Breast epithelium (tissue), 4 donors: ENCODE measurements at regions not wholly inside any gene's neighbourhood (a gene's known extent, or its start where the extent isn't known, plus 50 kb on each side); places are given as distances from the start of the nearest gene placed in this dataset.

Experiments
- DNase-seq, 2 donors: peaks; one replicate each; pipeline ENCODE4 v3.0.0-alpha.2; 2019; ENCODE audit warnings: low spot score in 2 of 2
- H3K27ac ChIP-seq, 2 donors: fragments of 200-600 bp; sonication (generic) in 1 of 2; one replicate each; pipeline ENCODE4 v1.5.1; 2016 to 2019; ENCODE audit warnings: mild to moderate bottlenecking in 1 of 2
- H3K27me3 ChIP-seq, 2 donors: fragments of 200-600 bp; sonication (generic) in 1 of 2; one replicate each; pipeline versions ENCODE4 v1.5.1 to v1.6.0; 2017 to 2019; ENCODE audit warnings: control low read depth in 1 of 2, mild to moderate bottlenecking in 1 of 2
- H3K36me3 ChIP-seq: fragments of 200-600 bp; one replicate; pipeline ENCODE4 v1.5.1; 2019
- H3K4me1 ChIP-seq, 2 donors: fragments of 200-600 bp; sonication (generic); one replicate each; pipeline ENCODE4 v1.5.1; 2016 to 2019; ENCODE audit warnings: control low read depth in 1 of 2
- H3K4me3 ChIP-seq, 3 donors: fragments of 200-600 bp; sonication (generic); 1 replicate in 2 of 3; 2 replicates in 1 of 3; pipeline ENCODE4 v1.5.1; 2016 to 2019; ENCODE audit warnings: mild to moderate bottlenecking in 3 of 3, moderate library complexity in 2 of 3
- H3K9me3 ChIP-seq, 2 donors: fragments of 200-600 bp; sonication (generic) in 1 of 2; one replicate each; pipeline ENCODE4 v1.5.1; 2016 to 2019; ENCODE audit warnings: control low read depth in 1 of 2
- POLR2A ChIP-seq: fragments of 450-650 bp; IDR thresholded peaks from one replicate; pipeline ENCODE4 v1.6.1; 2016; ENCODE audit warnings: antibody characterized with exemption, mild to moderate bottlenecking, moderate library complexity
- POLR2AphosphoS5 ChIP-seq, 3 donors: sonication (generic); formaldehyde crosslinking; IDR thresholded peaks; one replicate each; pipeline ENCODE4 v1.6.1; 2017; ENCODE audit warnings: antibody characterized with exemption in 3 of 3
- intact Hi-C: fragments of 100-400 bp; cut with DNase I; formaldehyde crosslinking; loops from one replicate; pipeline ENCODE4 v1.15.1; 2023; ENCODE audit warnings: low total_unique reads
- TF ChIP-seq, protein P1 (sequence below), 3 donors: fragments of 450-650 bp; IDR thresholded peaks; one replicate each; pipeline ENCODE4 v1.5.1; 2016 to 2017; ENCODE audit warnings: antibody characterized with exemption in 3 of 3, mild to moderate bottlenecking in 3 of 3, moderate library complexity in 3 of 3

DNA sequence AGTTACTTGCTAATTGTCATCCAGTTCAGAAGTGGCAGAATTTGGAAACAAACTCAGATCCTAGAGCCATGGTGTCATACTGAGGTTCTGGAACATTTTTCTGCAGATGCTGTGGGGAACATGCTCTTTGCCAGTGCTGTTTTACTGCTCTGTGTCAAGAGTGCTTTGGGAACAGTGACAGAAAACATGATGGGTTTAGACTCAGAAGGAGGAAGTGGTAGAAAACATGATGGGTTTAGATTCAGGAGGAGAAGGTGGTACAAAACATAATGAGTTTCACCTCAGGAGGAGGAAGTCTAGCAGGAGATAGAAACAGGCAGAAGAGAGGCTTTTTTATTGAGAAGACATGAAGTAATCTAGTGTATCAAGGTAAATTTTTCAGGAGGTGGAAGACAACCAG, 815.5 kb downstream of the DHX35 start:
- intact Hi-C loops = no loop called here
- H3K4me1 ChIP-seq = peaks cover 0 to 5% of the 10 kb centered on the region in 2 donors

DNA sequence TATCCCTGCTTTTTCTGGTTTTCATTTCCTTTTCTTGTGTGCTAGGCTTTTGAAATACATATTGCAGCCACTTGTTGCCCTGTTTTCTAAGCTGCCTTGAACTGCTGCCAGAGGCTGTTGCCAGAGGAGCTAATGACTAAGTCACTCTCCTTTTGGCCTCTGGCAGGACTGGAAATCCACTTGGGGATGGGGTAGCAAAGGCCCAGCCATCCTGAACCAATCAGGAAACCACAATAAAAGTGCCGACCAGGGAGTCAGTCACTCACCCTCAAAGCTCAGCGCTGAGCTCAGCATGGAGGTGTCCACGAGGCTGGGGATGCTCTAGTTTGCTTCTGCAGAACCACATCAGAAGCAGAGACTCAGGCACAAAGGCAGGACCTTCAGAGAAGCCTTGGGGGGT, 813.0 kb downstream of the DHX35 start:
- intact Hi-C loops = no loop called here
- H3K36me3 ChIP-seq = no peaks in the 10 kb centered on the region
- H3K9me3 ChIP-seq = no peaks in the 10 kb centered on the region
- H3K4me3 ChIP-seq = no peak overlapping the region
- H3K4me1 ChIP-seq = peaks cover 0 to 5% of the 10 kb centered on the region in 2 donors
- peak in 1 of 2 donors; percentile 57 for DNase-seq
- H3K27me3 ChIP-seq = no peaks in the 10 kb centered on the region
- peak overlapping the region in 1 of 2 donors; percentile 9 for H3K27ac ChIP-seq
- TF ChIP-seq POLR2A = no peak
- TF ChIP-seq, protein P1, sequence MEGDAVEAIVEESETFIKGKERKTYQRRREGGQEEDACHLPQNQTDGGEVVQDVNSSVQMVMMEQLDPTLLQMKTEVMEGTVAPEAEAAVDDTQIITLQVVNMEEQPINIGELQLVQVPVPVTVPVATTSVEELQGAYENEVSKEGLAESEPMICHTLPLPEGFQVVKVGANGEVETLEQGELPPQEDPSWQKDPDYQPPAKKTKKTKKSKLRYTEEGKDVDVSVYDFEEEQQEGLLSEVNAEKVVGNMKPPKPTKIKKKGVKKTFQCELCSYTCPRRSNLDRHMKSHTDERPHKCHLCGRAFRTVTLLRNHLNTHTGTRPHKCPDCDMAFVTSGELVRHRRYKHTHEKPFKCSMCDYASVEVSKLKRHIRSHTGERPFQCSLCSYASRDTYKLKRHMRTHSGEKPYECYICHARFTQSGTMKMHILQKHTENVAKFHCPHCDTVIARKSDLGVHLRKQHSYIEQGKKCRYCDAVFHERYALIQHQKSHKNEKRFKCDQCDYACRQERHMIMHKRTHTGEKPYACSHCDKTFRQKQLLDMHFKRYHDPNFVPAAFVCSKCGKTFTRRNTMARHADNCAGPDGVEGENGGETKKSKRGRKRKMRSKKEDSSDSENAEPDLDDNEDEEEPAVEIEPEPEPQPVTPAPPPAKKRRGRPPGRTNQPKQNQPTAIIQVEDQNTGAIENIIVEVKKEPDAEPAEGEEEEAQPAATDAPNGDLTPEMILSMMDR (IDR thresholded peaks at IDR 0.05) = no peak
- peak; percentile 46 to 76 (median 48) for TF ChIP-seq POLR2AphosphoS5 (IDR thresholded peaks at IDR 0.05)

More for the DNA sequence above, 815.5 kb downstream of the DHX35 start:
- TF ChIP-seq POLR2AphosphoS5 (IDR thresholded peaks at IDR 0.05) (no peak), POLR2A (no peak)
- TF ChIP-seq, protein P1 (IDR thresholded peaks at IDR 0.05) = no peak
- Histone ChIP-seq H3K27me3 (no peaks in the 10 kb centered on the region), H3K9me3 (no peaks in the 10 kb centered on the region), H3K4me3 (no peak overlapping the region), H3K27ac (no peak overlapping the region), H3K36me3 (no peaks in the 10 kb centered on the region)
- no peak for DNase-seq

DNA sequence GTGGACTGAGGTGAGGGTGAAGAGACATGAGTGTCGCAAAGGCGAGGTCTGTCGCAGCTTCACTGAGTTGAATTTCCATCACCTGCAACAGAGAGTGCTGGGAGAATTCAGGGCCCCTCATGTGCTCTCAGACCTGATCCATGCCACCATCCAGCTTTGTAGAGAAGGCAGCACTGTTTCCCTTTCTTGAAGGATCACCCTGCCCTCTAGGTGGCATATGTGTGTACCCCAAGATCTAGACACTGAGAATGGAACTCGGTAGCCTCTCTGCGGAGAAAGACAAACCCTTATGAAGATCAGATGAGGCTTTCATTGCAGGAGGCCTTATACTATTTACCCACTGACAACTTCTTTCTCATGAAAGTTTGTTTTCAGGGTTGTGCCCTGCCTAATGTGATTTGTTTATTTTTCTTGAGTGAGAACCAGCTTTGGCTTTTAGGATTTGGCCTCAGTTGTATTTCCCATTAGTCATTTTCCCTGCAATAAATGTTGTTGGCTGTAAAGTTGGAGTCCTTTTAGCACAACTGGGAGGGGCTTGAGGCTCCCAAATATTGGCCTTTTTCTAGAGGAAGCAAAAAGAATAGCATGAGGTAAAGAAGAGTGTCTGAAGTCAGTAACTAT, 811.3 kb downstream of the DHX35 start:
- Histone ChIP-seq H3K36me3 (no peaks in the 10 kb centered on the region), H3K27me3 (no peaks in the 10 kb centered on the region), H3K9me3 (peaks cover 0 to 5% of the 10 kb centered on the region in 2 donors), H3K4me3 (no peak overlapping the region), H3K4me1 (peaks cover 0 to 5% of the 10 kb centered on the region in 2 donors), H3K27ac (no peak overlapping the region)
- no peak for DNase-seq
- intact Hi-C loops = no loop called here
- TF ChIP-seq, protein P1 (IDR thresholded peaks at IDR 0.05) = no peak
- TF ChIP-seq POLR2A (no peak), POLR2AphosphoS5 (IDR thresholded peaks at IDR 0.05) (no peak)

DNA sequence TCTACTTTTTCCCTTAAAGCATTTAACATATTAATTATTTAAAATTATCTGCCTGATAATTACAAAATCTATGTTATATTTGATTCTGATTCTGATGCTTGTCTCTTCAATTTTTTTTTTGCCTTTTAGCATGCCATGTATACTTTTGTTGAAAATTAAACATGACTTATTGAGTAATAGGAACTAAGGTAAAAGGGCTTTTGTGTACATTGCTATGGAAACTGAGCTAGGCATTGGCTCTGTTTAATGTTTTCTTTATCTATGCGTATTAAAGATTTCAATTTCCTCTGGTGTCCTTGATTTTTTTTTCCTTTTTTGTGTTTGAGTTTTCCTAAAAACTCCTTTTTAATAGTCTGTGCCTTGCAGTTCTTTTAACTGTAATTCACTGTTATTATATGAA, 805.2 kb downstream of the DHX35 start:
- H3K4me3 ChIP-seq = no peak overlapping the region
- intact Hi-C loops = no loop called here
- TF ChIP-seq, protein P1 (IDR thresholded peaks at IDR 0.05) = no peak
- no peak for TF ChIP-seq POLR2A
- TF ChIP-seq POLR2AphosphoS5 (IDR thresholded peaks at IDR 0.05) = no peak

DNA sequence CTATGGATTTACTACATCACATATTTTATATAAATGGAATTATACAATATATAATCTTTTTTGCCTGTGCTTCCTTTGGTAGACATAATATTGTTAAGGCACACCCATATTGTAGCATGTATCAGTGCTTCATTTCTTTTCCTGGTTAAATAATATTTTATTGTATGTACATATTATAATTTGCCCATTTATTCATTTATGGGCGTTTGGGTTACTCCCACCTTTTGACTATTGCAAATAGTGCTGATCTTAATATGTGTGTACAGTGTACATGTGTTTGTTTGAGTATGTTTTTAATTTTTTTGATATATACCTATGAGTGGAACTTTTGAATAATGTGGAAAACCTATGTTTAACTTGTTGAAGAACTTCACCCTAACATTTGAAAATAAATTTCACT, 804.2 kb downstream of the DHX35 start:
- TF ChIP-seq POLR2AphosphoS5 (IDR thresholded peaks at IDR 0.05) (no peak), POLR2A (no peak)
- TF ChIP-seq, protein P1 (IDR thresholded peaks at IDR 0.05) = no peak
- intact Hi-C loops = no loop called here
- H3K27me3 ChIP-seq = no peaks in the 10 kb centered on the region
- peaks cover 0 to 12% of the 10 kb centered on the region in 2 donors for H3K9me3 ChIP-seq
- H3K36me3 ChIP-seq = no peaks in the 10 kb centered on the region
- H3K4me1 ChIP-seq = no peaks in the 10 kb centered on the region
- H3K27ac ChIP-seq = no peak overlapping the region
- DNase-seq = no peak
- H3K4me3 ChIP-seq = no peak overlapping the region

More for the DNA sequence above, 805.2 kb downstream of the DHX35 start:
- no peak overlapping the region for H3K27ac ChIP-seq
- no peak for DNase-seq
- no peaks in the 10 kb centered on the region for H3K36me3 ChIP-seq
- peaks cover 0 to 12% of the 10 kb centered on the region in 2 donors for H3K9me3 ChIP-seq
- H3K4me1 ChIP-seq = no peaks in the 10 kb centered on the region
- no peaks in the 10 kb centered on the region for H3K27me3 ChIP-seq
